Stimulated activated naive B cell treated with anti-CD40 and anti-IgM and Interleukin-4, amounts not matched to agents 10 μg/mL and 1 μg/mL and 100 μg/mL, for 72 hours (primary cell): ENCODE measurements at regions not wholly inside any gene's neighbourhood (a gene's known extent, or its start where the extent isn't known, plus 50 kb on each side); places are given as distances from the start of the nearest gene placed in this dataset.

ENCODE experiments used
- ATAC-seq, 2 donors: fragments of 150-1000 bp; cut with Tn5 transposase; replicated peaks; 2 replicates each; pipeline ENCODE4 v1.10.0; 2021; ENCODE audit warnings: moderate library complexity in 1 of 2
- DNase-seq: peaks from one replicate; pipeline ENCODE4 v3.0.0; 2021
- H3K27ac Mint-ChIP-seq: one replicate; pipeline ENCODE4 v1.8.0; 2022; ENCODE audit warnings: mild to moderate bottlenecking, mixed read lengths
- H3K27me3 Mint-ChIP-seq, 2 donors: one replicate each; pipeline ENCODE4 v1.8.0; 2022; ENCODE audit warnings: mixed read lengths in 2 of 2
- H3K36me3 Mint-ChIP-seq, 2 donors: one replicate each; pipeline ENCODE4 v1.8.0; 2022; ENCODE audit warnings: mixed read lengths in 2 of 2, mild to moderate bottlenecking in 1 of 2
- H3K4me1 Mint-ChIP-seq, 2 donors: one replicate each; pipeline ENCODE4 v1.8.0; 2022; ENCODE audit warnings: mixed read lengths in 2 of 2, mild to moderate bottlenecking in 1 of 2
- H3K4me3 Mint-ChIP-seq, 2 donors: one replicate each; pipeline ENCODE4 v1.8.0; 2022; ENCODE audit warnings: mild to moderate bottlenecking in 2 of 2, mixed read lengths in 2 of 2, moderate library complexity in 1 of 2
- H3K9me3 Mint-ChIP-seq, 2 donors: one replicate each; pipeline ENCODE4 v1.8.0; 2022; ENCODE audit warnings: mixed read lengths in 2 of 2, mild to moderate bottlenecking in 1 of 2

- no peak for ATAC-seq
Observed at GRCh38 chr10:28403090-28403489, 100.2 kb upstream of the MPP7 start.

DNA sequence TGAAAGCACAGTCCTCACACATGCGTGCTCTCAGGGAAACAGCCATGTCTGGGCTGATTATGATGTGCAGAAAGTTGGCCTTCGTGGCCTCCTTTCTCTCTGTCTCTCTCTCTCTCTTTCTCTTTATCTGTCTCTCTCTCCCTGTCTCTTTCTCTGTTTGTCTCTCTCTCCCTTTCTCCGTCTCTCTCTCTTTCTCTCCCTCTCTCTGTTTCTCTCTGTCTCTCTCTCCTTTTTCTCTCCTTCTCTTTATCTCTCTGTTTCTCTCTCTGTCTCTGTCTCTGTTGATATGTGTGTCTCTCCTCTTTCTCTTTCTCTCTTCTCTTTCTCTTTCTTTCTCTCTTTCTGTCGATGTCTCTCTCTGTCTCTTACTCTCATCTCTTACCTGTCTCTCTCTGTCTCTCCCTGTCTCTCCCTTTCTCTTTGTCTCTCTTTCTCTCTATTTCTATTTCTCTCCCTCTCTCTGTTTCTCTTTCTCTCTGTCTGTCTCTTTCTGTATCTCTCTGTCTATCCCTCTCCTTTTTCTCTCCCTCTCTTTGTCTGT is 105.4 kb upstream of the MPP7 start:
- H3K9me3 Mint-ChIP-seq, result peaks cover 2 to 5% of the 10 kb centered on the region in 2 donors
- DNase-seq, result no peak
- no peak overlapping the region for H3K27ac Mint-ChIP-seq
- peaks cover 14 to 29% of the 10 kb centered on the region in 2 donors for H3K4me1 Mint-ChIP-seq
- peaks cover 18 to 20% of the 10 kb centered on the region in 2 donors for H3K27me3 Mint-ChIP-seq
- no peak for ATAC-seq
- H3K36me3 Mint-ChIP-seq, result peaks cover 0 to 8% of the 10 kb centered on the region in 2 donors
- H3K4me3 Mint-ChIP-seq, result no peak overlapping the region

More at GRCh38 chr10:28403090-28403489, 100.2 kb upstream of the MPP7 start:
- peaks cover 26 to 52% of the 10 kb centered on the region in 2 donors for H3K4me1 Mint-ChIP-seq
- DNase-seq, result no peak
- H3K27ac Mint-ChIP-seq, result peak overlapping the region; percentile 86
- H3K9me3 Mint-ChIP-seq, result peaks cover 0 to 5% of the 10 kb centered on the region in 2 donors
- peaks cover under 1 to 1% of the 10 kb centered on the region in 2 donors for H3K27me3 Mint-ChIP-seq
- H3K36me3 Mint-ChIP-seq, result peaks cover 0 to 4% of the 10 kb centered on the region in 2 donors
- peak overlapping the region in 1 of 2 donors; percentile 57 for H3K4me3 Mint-ChIP-seq

DNA sequence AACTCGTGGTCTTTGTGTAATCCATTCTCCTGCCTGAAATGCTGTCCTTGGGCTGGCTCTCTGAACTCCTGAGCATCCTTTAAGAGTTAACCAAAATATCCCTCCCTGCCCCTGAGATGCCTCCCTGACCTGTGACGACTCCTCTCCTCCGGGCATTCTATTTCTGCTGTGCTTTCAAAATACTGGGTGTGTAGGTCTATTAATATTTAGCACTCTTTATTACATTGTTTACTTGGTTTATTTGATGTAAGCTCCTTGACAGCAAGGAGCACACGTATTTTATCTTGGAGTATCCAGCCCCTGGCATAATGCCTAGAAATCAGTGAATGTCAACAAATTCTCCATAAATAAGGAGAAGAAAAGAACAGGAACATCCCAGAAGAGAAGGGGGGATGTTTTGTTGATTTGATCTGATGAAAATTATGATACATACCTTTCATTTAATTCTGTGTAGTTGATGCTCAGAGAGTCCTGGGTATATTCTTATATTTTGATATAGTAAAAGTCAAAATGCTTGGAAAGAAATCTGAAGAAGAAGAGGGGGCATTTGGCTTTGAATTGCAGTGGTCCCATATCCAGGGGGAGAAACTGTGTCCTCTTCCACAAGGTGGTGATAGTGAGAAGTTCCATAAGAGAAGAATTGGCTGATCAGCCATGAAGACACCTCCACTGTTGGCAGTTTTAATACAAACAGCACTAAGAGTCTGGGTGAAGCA is 107.7 kb upstream of the MPP7 start:
- H3K9me3 Mint-ChIP-seq, result peaks cover 4 to 8% of the 10 kb centered on the region in 2 donors
- H3K4me3 Mint-ChIP-seq, result no peak overlapping the region
- H3K27me3 Mint-ChIP-seq, result peaks cover 20 to 27% of the 10 kb centered on the region in 2 donors
- H3K27ac Mint-ChIP-seq, result no peak overlapping the region
- peaks cover 0 to 8% of the 10 kb centered on the region in 2 donors for H3K36me3 Mint-ChIP-seq
- DNase-seq (no peak), ATAC-seq (no peak)
- peaks cover 13 to 22% of the 10 kb centered on the region in 2 donors for H3K4me1 Mint-ChIP-seq

- H3K27ac Mint-ChIP-seq, result no peak overlapping the region
- H3K4me3 Mint-ChIP-seq, result no peak overlapping the region
- DNase-seq (no peak), ATAC-seq (no peak)
- peaks cover 13 to 22% of the 10 kb centered on the region in 2 donors for H3K4me1 Mint-ChIP-seq
- peaks cover 20 to 27% of the 10 kb centered on the region in 2 donors for H3K27me3 Mint-ChIP-seq
- peaks cover 0 to 8% of the 10 kb centered on the region in 2 donors for H3K36me3 Mint-ChIP-seq
- H3K9me3 Mint-ChIP-seq, result peaks cover 4 to 10% of the 10 kb centered on the region in 2 donors
Observed at GRCh38 chr10:28411136-28411460, 108.2 kb upstream of the MPP7 start.

GRCh38 chr10:28411648-28412047 is 108.8 kb upstream of the MPP7 start:
- peak; percentile 21 for DNase-seq

GRCh38 chr10:28418069-28418468 is 114.8 kb upstream of the WAC start:
- Mint-ChIP-seq H3K36me3 (no peaks in the 10 kb centered on the region), H3K27me3 (peaks cover 6 to 23% of the 10 kb centered on the region in 2 donors), H3K9me3 (peaks cover 2 to 4% of the 10 kb centered on the region in 2 donors), H3K27ac (no peak overlapping the region), H3K4me1 (peaks cover 0 to 2% of the 10 kb centered on the region in 2 donors), H3K4me3 (no peak overlapping the region)
- no peak for DNase-seq
- ATAC-seq, result no peak

More at GRCh38 chr10:28411648-28412047, 108.8 kb upstream of the MPP7 start:
- ATAC-seq, result peak; percentile 92 to 95
- no peak overlapping the region for H3K27ac Mint-ChIP-seq
- peaks cover 4 to 10% of the 10 kb centered on the region in 2 donors for H3K9me3 Mint-ChIP-seq
- no peak overlapping the region for H3K4me3 Mint-ChIP-seq
- H3K36me3 Mint-ChIP-seq, result peaks cover 0 to 8% of the 10 kb centered on the region in 2 donors
- H3K27me3 Mint-ChIP-seq, result peaks cover 20 to 27% of the 10 kb centered on the region in 2 donors
- H3K4me1 Mint-ChIP-seq, result peaks cover 13 to 22% of the 10 kb centered on the region in 2 donors

GRCh38 chr10:28425422-28425821 is 107.5 kb upstream of the WAC start:
- no peaks in the 10 kb centered on the region for H3K36me3 Mint-ChIP-seq
- no peak overlapping the region for H3K4me3 Mint-ChIP-seq
- DNase-seq (no peak), ATAC-seq (no peak)
- H3K9me3 Mint-ChIP-seq, result peaks cover 0 to 3% of the 10 kb centered on the region in 2 donors
- peaks cover 3 to 5% of the 10 kb centered on the region in 2 donors for H3K27me3 Mint-ChIP-seq
- H3K27ac Mint-ChIP-seq, result no peak overlapping the region
- peaks cover 0 to 2% of the 10 kb centered on the region in 2 donors for H3K4me1 Mint-ChIP-seq

DNA sequence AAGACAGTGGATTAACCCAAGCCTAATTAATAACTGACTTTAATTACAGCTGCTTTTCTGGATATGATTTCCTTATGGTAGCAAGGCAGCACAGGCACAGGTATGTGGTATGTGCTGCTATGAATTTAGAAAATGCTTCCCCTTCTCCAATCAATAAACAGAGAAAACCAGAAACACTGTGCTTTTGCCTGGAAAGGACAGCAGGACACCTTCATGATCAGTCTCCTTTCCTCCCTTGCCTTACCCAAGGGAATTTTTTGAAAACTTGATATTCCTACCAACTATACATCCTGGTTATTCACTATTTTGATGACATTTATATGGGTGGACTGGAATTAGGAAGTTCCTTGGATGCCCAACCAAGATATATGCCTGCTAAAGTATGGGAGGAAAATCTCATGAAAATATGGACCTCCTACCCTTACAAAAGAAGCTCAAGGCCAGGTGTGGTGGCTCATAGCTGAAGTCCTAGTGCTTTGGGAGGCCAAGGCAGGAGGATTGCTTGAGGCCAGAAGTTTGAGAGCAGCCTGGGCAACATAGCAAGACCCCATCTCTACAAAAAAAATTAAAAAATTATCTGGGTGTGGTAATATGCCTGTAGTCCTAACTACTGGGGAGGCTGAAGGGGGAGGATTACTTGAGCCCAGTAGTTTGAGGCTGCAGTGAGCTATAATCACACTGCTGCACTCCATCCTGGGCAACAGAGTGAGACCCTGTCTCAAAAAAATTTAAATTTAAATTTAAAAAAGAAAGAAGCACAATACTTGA is 106.3 kb upstream of the WAC start:
- H3K27me3 Mint-ChIP-seq, result peaks cover 3 to 5% of the 10 kb centered on the region in 2 donors
- H3K9me3 Mint-ChIP-seq, result peaks cover 0 to 3% of the 10 kb centered on the region in 2 donors
- H3K4me3 Mint-ChIP-seq, result no peak overlapping the region
- H3K27ac Mint-ChIP-seq, result no peak overlapping the region
- H3K36me3 Mint-ChIP-seq, result no peaks in the 10 kb centered on the region
- H3K4me1 Mint-ChIP-seq, result peaks cover 0 to 2% of the 10 kb centered on the region in 2 donors
- no peak for ATAC-seq
- DNase-seq, result no peak

GRCh38 chr10:28427376-28427775 is 105.5 kb upstream of the WAC start:
- H3K9me3 Mint-ChIP-seq, result peaks cover 0 to 3% of the 10 kb centered on the region in 2 donors
- H3K36me3 Mint-ChIP-seq, result no peaks in the 10 kb centered on the region
- peaks cover 6% of the 10 kb centered on the region in 2 donors for H3K4me1 Mint-ChIP-seq
- H3K4me3 Mint-ChIP-seq, result no peak overlapping the region
- peaks cover 3 to 5% of the 10 kb centered on the region in 2 donors for H3K27me3 Mint-ChIP-seq
- no peak overlapping the region for H3K27ac Mint-ChIP-seq
- DNase-seq, result no peak
- no peak for ATAC-seq

GRCh38 chr10:28429045-28429444 is 103.9 kb upstream of the WAC start:
- ATAC-seq (no peak), DNase-seq (no peak)
- H3K4me3 Mint-ChIP-seq, result no peak overlapping the region
- no peak overlapping the region for H3K27ac Mint-ChIP-seq
- no peaks in the 10 kb centered on the region for H3K36me3 Mint-ChIP-seq
- H3K9me3 Mint-ChIP-seq, result peaks cover 0 to 3% of the 10 kb centered on the region in 2 donors
- H3K27me3 Mint-ChIP-seq, result peaks cover 3 to 5% of the 10 kb centered on the region in 2 donors
- peaks cover 7 to 9% of the 10 kb centered on the region in 2 donors for H3K4me1 Mint-ChIP-seq

DNA sequence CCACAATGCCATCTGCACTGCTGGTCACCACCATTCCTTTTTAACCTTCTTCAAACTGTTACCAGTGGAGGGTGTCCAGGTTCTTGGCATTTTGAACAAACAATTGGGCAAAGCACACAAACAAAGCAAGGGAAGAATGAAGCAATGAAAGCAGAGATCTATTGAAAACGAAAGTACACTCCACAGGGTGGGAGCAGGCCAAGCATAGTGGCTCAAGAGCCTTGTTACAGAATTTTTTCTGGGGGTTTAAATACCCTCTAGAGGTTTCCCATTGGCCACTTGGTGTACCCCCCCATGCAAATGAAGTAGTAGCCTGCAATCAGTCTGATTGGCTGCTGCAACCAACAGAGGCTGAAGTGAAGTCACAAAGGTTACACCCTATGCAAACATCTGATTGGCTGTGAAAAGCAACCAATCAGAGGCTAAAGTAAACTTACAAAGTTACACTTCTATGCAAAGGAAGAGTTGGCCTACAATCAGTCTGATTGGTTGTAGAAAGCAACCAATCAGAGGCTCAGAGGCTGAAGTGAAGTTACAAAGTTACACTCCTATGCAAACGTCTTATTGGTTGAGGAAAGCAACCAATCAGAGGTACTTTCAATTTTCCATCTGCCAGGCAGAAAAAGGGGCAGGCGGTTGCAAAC is 103.2 kb upstream of the WAC start:
- no peaks in the 10 kb centered on the region for H3K36me3 Mint-ChIP-seq
- H3K4me1 Mint-ChIP-seq, result peaks cover 7 to 9% of the 10 kb centered on the region in 2 donors
- H3K27ac Mint-ChIP-seq, result no peak overlapping the region
- ATAC-seq (no peak), DNase-seq (no peak)
- peaks cover 2 to 4% of the 10 kb centered on the region in 2 donors for H3K27me3 Mint-ChIP-seq
- no peak overlapping the region for H3K4me3 Mint-ChIP-seq
- H3K9me3 Mint-ChIP-seq, result peaks cover 0 to 3% of the 10 kb centered on the region in 2 donors

DNA sequence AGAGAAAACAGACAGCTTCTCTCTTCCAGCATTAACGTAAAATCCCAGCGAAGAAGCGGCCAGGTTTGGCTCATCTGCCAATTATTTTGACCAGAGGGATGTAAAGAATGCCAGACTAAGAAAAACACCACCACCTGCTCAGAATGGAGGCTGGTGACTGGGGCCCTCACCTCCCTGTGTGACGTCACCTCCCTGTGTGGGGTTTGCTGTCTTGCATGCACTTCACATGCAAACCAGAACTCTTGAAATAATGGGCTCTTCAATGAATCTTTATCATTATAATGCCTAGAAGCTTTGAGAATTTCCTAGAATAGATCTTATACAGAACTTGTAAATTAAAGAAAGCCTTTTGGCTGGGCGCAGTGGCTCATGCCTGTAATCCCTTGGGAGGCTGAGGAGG is 101.8 kb upstream of the WAC start:
- Mint-ChIP-seq H3K4me3 (no peak overlapping the region), H3K36me3 (no peaks in the 10 kb centered on the region), H3K27ac (no peak overlapping the region), H3K27me3 (peaks cover 0 to under 1% of the 10 kb centered on the region in 2 donors), H3K9me3 (peaks cover 0 to 3% of the 10 kb centered on the region in 2 donors), H3K4me1 (peaks cover 7 to 9% of the 10 kb centered on the region in 2 donors)
- no peak for ATAC-seq
- DNase-seq, result no peak

DNA sequence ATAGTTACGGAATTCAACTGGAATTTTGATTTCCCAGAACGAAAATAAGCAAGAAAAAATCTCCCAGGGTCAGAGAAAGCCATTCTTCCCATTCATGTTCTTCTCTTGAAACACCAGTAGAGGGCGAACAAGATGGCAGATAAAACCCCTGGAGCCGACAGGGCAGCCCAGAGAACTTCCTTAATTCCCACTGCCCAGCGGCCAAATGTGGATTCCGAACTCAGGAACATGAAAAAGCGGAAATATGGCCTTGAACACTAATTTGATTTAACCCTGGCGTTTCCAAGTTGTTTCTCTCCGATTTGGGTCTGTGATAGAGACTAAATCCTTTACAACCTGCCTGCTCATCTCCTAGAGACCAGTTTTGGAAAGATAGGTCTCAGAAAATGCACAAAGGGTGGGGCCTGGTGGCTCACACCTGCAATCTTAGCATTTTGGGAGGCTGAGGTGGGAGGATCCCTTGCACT is 100.7 kb upstream of the WAC start:
- ATAC-seq, result peak; percentile 78 to 81
- Mint-ChIP-seq H3K36me3 (no peaks in the 10 kb centered on the region), H3K4me3 (peak overlapping the region; percentile 60 to 74), H3K27ac (no peak overlapping the region), H3K27me3 (peaks cover 0 to 7% of the 10 kb centered on the region in 2 donors), H3K9me3 (peaks cover 0 to 3% of the 10 kb centered on the region in 2 donors), H3K4me1 (peaks cover 7 to 9% of the 10 kb centered on the region in 2 donors)
- DNase-seq, result peak; percentile 17

DNA sequence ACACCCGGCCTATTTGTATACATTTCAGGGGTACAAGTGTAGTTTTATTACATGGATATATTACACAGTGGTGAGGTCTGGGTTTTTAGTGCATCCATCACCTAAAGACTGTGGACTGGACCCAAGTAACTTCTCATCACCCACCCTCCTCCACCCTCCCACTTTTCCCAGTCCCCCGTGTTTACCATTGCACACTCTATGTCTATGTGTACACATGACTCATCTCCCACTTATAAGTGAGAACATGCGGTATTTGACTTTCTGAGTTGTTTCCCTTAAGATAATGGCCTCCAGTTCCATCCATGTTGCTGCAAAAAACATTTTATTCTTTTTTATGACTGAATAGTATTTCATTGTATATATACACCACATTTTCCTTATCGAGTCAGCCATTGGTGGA is 98.9 kb upstream of the WAC start:
- peaks cover 7 to 12% of the 10 kb centered on the region in 2 donors for H3K27me3 Mint-ChIP-seq
- peaks cover 7 to 9% of the 10 kb centered on the region in 2 donors for H3K4me1 Mint-ChIP-seq
- no peak overlapping the region for H3K4me3 Mint-ChIP-seq
- no peaks in the 10 kb centered on the region for H3K36me3 Mint-ChIP-seq
- ATAC-seq (no peak), DNase-seq (no peak)
- peaks cover 0 to 3% of the 10 kb centered on the region in 2 donors for H3K9me3 Mint-ChIP-seq
- no peak overlapping the region for H3K27ac Mint-ChIP-seq
